ENCODE measurements at regions not wholly inside any gene's neighbourhood (a gene's known extent, or its start where the extent isn't known, plus 50 kb on each side); places are given as distances from the start of the nearest gene placed in this dataset.

GRCh38 chrX:45894864-45895645 is 650.2 kb downstream of the ZNF674 start:
- no peak for ATAC-seq (ENCODE audit: low FRiP score in 2 of 2)
- Histone ChIP-seq H3K4me3 (no peak overlapping the region), H3K4me1 (no peaks in the 10 kb centered on the region), H3K36me3 (no peaks in the 10 kb centered on the region), H3K9me3 (peaks cover 0 to 4% (median 0%) of the 10 kb centered on the region in 4 donors), H3K27me3 (no peaks in the 10 kb centered on the region), H3K27ac (no peak overlapping the region)
- no peak for DNase-seq
- WGBS, 2 donors = 79 to 88% methylated on average over 3 to 4 of the region's 4 CpGs
- TF ChIP-seq, protein P1, sequence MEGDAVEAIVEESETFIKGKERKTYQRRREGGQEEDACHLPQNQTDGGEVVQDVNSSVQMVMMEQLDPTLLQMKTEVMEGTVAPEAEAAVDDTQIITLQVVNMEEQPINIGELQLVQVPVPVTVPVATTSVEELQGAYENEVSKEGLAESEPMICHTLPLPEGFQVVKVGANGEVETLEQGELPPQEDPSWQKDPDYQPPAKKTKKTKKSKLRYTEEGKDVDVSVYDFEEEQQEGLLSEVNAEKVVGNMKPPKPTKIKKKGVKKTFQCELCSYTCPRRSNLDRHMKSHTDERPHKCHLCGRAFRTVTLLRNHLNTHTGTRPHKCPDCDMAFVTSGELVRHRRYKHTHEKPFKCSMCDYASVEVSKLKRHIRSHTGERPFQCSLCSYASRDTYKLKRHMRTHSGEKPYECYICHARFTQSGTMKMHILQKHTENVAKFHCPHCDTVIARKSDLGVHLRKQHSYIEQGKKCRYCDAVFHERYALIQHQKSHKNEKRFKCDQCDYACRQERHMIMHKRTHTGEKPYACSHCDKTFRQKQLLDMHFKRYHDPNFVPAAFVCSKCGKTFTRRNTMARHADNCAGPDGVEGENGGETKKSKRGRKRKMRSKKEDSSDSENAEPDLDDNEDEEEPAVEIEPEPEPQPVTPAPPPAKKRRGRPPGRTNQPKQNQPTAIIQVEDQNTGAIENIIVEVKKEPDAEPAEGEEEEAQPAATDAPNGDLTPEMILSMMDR (IDR thresholded peaks at IDR 0.05) = no peak
- TF ChIP-seq POLR2A (IDR thresholded peaks at IDR 0.05) (no peak), POLR2AphosphoS5 (IDR thresholded peaks at IDR 0.05) (no peak), EP300 (IDR thresholded peaks at IDR 0.05) (no peak)

DNA sequence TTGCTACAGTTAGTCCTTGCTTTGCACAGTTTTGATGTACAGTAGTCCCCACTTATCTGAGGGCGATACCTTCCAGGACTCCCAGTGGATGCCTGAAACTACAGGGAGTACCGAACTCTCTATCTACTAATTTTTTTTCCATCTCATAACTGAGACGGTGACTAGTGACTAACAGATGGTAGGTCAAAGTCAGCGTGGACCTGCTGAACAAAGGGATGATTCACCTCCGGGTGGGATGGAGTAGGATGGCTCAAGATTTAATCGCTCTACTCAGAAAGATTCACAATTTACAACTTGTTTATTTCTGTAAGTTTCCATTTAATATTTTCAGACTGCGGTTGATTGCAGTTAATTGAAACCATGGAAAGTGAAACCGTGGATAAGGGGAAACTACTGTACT is 655.8 kb downstream of the ZNF674 start:
- WGBS, 2 donors = 90 to 91% methylated on average over 8 of the region's 8 CpGs

GRCh38 chrX:45888518-45888917 is 656.7 kb downstream of the ZNF674 start:
- no peaks in the 10 kb centered on the region for H3K36me3 ChIP-seq
- ATAC-seq (ENCODE audit: low FRiP score in 2 of 2) (no peak), DNase-seq (no peak)
- no peaks in the 10 kb centered on the region for H3K27me3 ChIP-seq
- no peaks in the 10 kb centered on the region for H3K4me1 ChIP-seq
- H3K4me3 ChIP-seq = no peak overlapping the region
- H3K9me3 ChIP-seq = no peaks in the 10 kb centered on the region
- H3K27ac ChIP-seq = no peak overlapping the region
- TF ChIP-seq POLR2AphosphoS5 (IDR thresholded peaks at IDR 0.05) (no peak), POLR2A (IDR thresholded peaks at IDR 0.05) (no peak), EP300 (IDR thresholded peaks at IDR 0.05) (no peak)
- TF ChIP-seq, protein P1 (IDR thresholded peaks at IDR 0.05) = no peak

More for the DNA sequence above, 655.8 kb downstream of the ZNF674 start:
- H3K9me3 ChIP-seq = peaks cover 0 to under 1% (median 0%) of the 10 kb centered on the region in 4 donors
- H3K27ac ChIP-seq = no peak overlapping the region
- H3K4me3 ChIP-seq = no peak overlapping the region
- DNase-seq (no peak), ATAC-seq (ENCODE audit: low FRiP score in 2 of 2) (no peak)
- H3K36me3 ChIP-seq = no peaks in the 10 kb centered on the region
- H3K27me3 ChIP-seq = no peaks in the 10 kb centered on the region
- TF ChIP-seq EP300 (IDR thresholded peaks at IDR 0.05) (no peak), POLR2AphosphoS5 (IDR thresholded peaks at IDR 0.05) (no peak), POLR2A (IDR thresholded peaks at IDR 0.05) (no peak)
- TF ChIP-seq, protein P1 (IDR thresholded peaks at IDR 0.05) = no peak
- no peaks in the 10 kb centered on the region for H3K4me1 ChIP-seq

DNA sequence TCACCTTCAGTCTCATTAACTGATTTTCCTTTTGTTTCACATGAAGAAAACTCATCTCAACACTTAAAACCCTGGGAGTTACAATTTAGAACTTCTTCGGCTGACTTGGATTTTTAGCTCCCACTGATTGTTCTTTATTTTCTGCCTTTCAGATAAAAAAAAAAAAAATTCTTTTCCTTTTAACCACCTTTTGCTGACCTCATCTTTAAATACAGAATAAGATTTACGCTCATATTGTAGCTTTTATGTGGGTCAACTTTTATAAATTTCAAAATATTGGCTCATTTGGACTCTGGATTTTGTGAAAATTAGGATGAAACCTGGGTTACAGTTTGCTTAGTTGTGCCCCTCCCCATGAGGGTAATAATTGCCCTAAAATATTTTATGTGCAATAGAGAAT is 659.3 kb downstream of the ZNF674 start:
- no peak for TF ChIP-seq POLR2A (IDR thresholded peaks at IDR 0.05)
- TF ChIP-seq POLR2AphosphoS5 (IDR thresholded peaks at IDR 0.05) = no peak
- TF ChIP-seq EP300 (IDR thresholded peaks at IDR 0.05) = no peak
- DNase-seq (no peak), ATAC-seq (ENCODE audit: low FRiP score in 2 of 2) (no peak)
- no peak overlapping the region for H3K4me3 ChIP-seq
- H3K27me3 ChIP-seq = no peaks in the 10 kb centered on the region
- H3K9me3 ChIP-seq = no peaks in the 10 kb centered on the region
- 93 to 94% methylated on average over 2 of the region's 2 CpGs for WGBS, 2 donors
- H3K27ac ChIP-seq = no peak overlapping the region
- no peaks in the 10 kb centered on the region for H3K4me1 ChIP-seq
- no peaks in the 10 kb centered on the region for H3K36me3 ChIP-seq

GRCh38 chrX:45879512-45879911 is 665.7 kb downstream of the ZNF674 start:
- no peaks in the 10 kb centered on the region for H3K4me1 ChIP-seq
- 85 to 96% methylated on average over 3 of the region's 3 CpGs for WGBS, 2 donors
- H3K4me3 ChIP-seq = no peak overlapping the region
- H3K9me3 ChIP-seq = no peaks in the 10 kb centered on the region
- no peaks in the 10 kb centered on the region for H3K36me3 ChIP-seq
- no peak for DNase-seq
- H3K27me3 ChIP-seq = no peaks in the 10 kb centered on the region
- no peak for ATAC-seq (ENCODE audit: low FRiP score in 2 of 2)
- TF ChIP-seq POLR2A (IDR thresholded peaks at IDR 0.05) (no peak), POLR2AphosphoS5 (IDR thresholded peaks at IDR 0.05) (no peak), EP300 (IDR thresholded peaks at IDR 0.05) (no peak)
- TF ChIP-seq, protein P1 (IDR thresholded peaks at IDR 0.05) = no peak
- no peak overlapping the region for H3K27ac ChIP-seq
